ENCODE measurements at regions not wholly inside any gene's neighbourhood (a gene's known extent, or its start where the extent isn't known, plus 50 kb on each side); places are given as distances from the start of the nearest gene placed in this dataset.

GRCh38 chr9:74066605-74067004 lies 430.5 kb upstream of the RORB start:
- Histone ChIP-seq H3K4me3 (ENCODE audit: low read depth, low read length, poor library complexity, severe bottlenecking) (no peak overlapping the region), H3F3A (ENCODE audit: insufficient read depth, low read length) (no peaks in the 10 kb centered on the region), H3K9me3 (ENCODE audit: low read length) (no peaks in the 10 kb centered on the region)

GRCh38 chr9:74071502-74071901 lies 425.6 kb upstream of the RORB start:
- TF ChIP-seq CTCF (IDR thresholded peaks at IDR 0.05; ENCODE audit: low read length) (no peak), EZH2 (IDR thresholded peaks at IDR 0.05; ENCODE audit: borderline replicate concordance, low read length) (no peak)
- Histone ChIP-seq H3K27me3 (ENCODE audit: insufficient read depth, low read length) (no peaks in the 10 kb centered on the region), H3K4me3 (ENCODE audit: low read depth, low read length, poor library complexity, severe bottlenecking) (no peak overlapping the region), H3K9me3 (ENCODE audit: low read length) (no peaks in the 10 kb centered on the region), H3K4me1 (ENCODE audit: insufficient read depth, low read length, severe bottlenecking) (no peaks in the 10 kb centered on the region), H3K36me3 (ENCODE audit: insufficient read depth, low read length) (no peaks in the 10 kb centered on the region), H3K79me2 (ENCODE audit: insufficient read depth, low read length) (no peaks in the 10 kb centered on the region), H3K9ac (ENCODE audit: low read length) (no peak overlapping the region), H3F3A (ENCODE audit: insufficient read depth, low read length) (no peaks in the 10 kb centered on the region), H2AFZ (ENCODE audit: low read length) (no peak overlapping the region), H3K4me2 (ENCODE audit: low read length) (no peak overlapping the region), H4K20me1 (ENCODE audit: insufficient read depth, low read length) (no peaks in the 10 kb centered on the region), H3K27ac (ENCODE audit: low read depth, low read length, poor library complexity, severe bottlenecking) (no peak overlapping the region), H3K9me2 (ENCODE audit: low read depth, low read length) (no peaks in the 10 kb centered on the region)

More at GRCh38 chr9:74066605-74067004, 430.5 kb upstream of the RORB start:
- Histone ChIP-seq H3K4me2 (ENCODE audit: low read length) (no peak overlapping the region), H3K9ac (ENCODE audit: low read length) (no peak overlapping the region), H3K27ac (ENCODE audit: low read depth, low read length, poor library complexity, severe bottlenecking) (no peak overlapping the region), H3K79me2 (ENCODE audit: insufficient read depth, low read length) (no peaks in the 10 kb centered on the region), H4K20me1 (ENCODE audit: insufficient read depth, low read length) (no peaks in the 10 kb centered on the region), H3K27me3 (ENCODE audit: insufficient read depth, low read length) (no peaks in the 10 kb centered on the region), H3K36me3 (ENCODE audit: insufficient read depth, low read length) (no peaks in the 10 kb centered on the region), H2AFZ (ENCODE audit: low read length) (no peak overlapping the region), H3K4me1 (ENCODE audit: insufficient read depth, low read length, severe bottlenecking) (no peaks in the 10 kb centered on the region), H3K9me2 (ENCODE audit: low read depth, low read length) (no peaks in the 10 kb centered on the region)
- TF ChIP-seq CTCF (IDR thresholded peaks at IDR 0.05; ENCODE audit: low read length) (no peak), EZH2 (IDR thresholded peaks at IDR 0.05; ENCODE audit: borderline replicate concordance, low read length) (no peak)

- no peak for TF ChIP-seq CTCF (IDR thresholded peaks at IDR 0.05; ENCODE audit: low read length)
- TF ChIP-seq EZH2 (IDR thresholded peaks at IDR 0.05; ENCODE audit: borderline replicate concordance, low read length): no peak
- no peak overlapping the region for H3K9ac ChIP-seq (ENCODE audit: low read length)
- H3K4me1 ChIP-seq (ENCODE audit: insufficient read depth, low read length, severe bottlenecking): no peaks in the 10 kb centered on the region
- H3K36me3 ChIP-seq (ENCODE audit: insufficient read depth, low read length): no peaks in the 10 kb centered on the region
- no peaks in the 10 kb centered on the region for H3K79me2 ChIP-seq (ENCODE audit: insufficient read depth, low read length)
- H3K27me3 ChIP-seq (ENCODE audit: insufficient read depth, low read length): no peaks in the 10 kb centered on the region
- no peaks in the 10 kb centered on the region for H3F3A ChIP-seq (ENCODE audit: insufficient read depth, low read length)
- no peaks in the 10 kb centered on the region for H3K9me3 ChIP-seq (ENCODE audit: low read length)
- no peak overlapping the region for H2AFZ ChIP-seq (ENCODE audit: low read length)
- H3K9me2 ChIP-seq (ENCODE audit: low read depth, low read length): no peaks in the 10 kb centered on the region
- no peaks in the 10 kb centered on the region for H4K20me1 ChIP-seq (ENCODE audit: insufficient read depth, low read length)
- no peak overlapping the region for H3K4me3 ChIP-seq (ENCODE audit: low read depth, low read length, poor library complexity, severe bottlenecking)
- no peak overlapping the region for H3K27ac ChIP-seq (ENCODE audit: low read depth, low read length, poor library complexity, severe bottlenecking)
- H3K4me2 ChIP-seq (ENCODE audit: low read length): no peak overlapping the region
Measured at GRCh38 chr9:74073897-74074296, 423.2 kb upstream of the RORB start.
